Stimulated activated CD8-positive, alpha-beta memory T cell treated with anti-CD3 and anti-CD28 coated beads, Interleukin-15, amount 100 ng/mL, for 1 hour (primary cell): ENCODE measurements at regions not wholly inside any gene's neighbourhood (a gene's known extent, or its start where the extent isn't known, plus 50 kb on each side); places are given as distances from the start of the nearest gene placed in this dataset.
"Not testable (repeated sequence)": the region's sequence is repeated elsewhere in the genome, so short reads cannot be mapped to it uniquely, and the experiment has no call there.

ENCODE experiments used
- DNase-seq: peaks from one replicate; pipeline ENCODE4 v3.0.0-alpha.2; 2020; ENCODE audit warnings: low read depth

DNA sequence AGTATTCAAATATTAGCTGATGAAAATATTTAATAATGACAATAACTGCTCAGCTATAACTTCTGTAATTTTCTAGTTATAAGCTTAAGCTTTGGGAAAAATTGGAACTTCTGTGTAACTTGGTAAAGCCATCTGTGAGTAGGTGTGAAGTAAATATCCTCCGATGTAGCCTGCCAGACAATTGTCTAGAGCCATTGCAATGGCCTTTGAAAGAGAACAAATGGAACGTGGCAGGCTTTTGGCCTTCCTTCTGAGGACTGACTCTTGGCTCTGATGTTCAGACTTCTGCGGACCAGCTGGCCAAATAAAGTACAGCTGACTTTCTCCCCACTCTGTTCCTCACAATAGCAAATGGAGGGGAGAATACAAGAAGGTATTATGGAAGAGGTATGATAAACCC lies 203.4 kb upstream of the NMUR2 start:
- DNase-seq = no peak

DNA sequence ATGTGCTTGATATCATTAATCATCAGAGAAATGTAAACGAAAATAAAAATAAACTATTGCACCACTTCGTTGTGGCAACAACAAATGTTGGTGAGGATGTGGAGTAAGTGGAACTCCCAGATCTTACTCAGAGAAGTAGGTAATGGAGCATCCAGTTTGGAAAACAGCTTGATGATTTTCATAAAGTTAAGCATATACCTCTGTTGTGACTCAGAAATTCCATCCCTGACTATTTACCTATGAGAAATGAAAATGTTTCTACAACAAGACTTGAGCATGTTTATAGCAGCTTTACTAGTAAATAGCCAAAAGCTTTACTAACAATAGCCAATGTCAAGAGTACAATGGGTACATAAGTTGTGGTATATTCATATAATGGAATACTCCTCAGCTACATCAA lies 214.7 kb upstream of the NMUR2 start:
- no peak for DNase-seq

DNA sequence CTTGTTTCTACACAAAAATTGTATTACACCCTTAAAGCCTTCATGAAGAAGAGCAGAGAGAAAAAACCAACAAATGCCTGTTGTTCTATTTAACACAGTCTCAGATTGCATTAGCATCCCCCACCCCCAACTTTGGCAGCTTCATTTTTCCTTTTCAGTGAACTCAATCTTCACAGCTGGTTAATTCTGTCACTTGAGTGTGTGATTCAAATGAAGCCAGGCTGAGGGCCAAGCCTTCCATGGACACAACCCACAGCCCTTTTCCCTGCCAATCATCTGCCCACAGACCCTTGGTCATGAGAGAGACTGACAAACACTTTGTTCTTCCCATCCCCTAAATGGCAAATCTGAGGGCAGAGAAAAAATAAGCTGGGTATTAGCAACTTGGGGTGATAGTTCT lies 217.5 kb upstream of the NMUR2 start:
- DNase-seq = no peak

DNA sequence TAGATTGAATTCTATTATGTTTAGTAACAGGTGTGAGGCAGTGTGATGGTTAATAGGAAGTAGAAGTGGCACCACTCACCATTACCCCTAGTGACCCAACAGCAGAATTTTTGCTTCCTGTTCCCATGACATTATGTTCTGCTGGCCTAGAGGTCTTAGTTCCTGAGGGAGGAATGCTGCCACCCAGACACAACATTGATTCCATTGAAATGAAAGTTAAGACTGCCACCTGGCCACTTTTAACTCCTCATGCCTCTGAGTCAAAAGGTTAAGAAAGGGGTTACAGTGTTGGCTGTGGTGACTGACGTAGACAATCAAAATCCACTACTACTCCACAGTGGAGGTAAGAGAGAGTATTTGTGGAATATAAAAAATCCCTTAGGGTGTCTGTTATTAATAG lies 218.9 kb upstream of the NMUR2 start:
- no peak for DNase-seq

DNA sequence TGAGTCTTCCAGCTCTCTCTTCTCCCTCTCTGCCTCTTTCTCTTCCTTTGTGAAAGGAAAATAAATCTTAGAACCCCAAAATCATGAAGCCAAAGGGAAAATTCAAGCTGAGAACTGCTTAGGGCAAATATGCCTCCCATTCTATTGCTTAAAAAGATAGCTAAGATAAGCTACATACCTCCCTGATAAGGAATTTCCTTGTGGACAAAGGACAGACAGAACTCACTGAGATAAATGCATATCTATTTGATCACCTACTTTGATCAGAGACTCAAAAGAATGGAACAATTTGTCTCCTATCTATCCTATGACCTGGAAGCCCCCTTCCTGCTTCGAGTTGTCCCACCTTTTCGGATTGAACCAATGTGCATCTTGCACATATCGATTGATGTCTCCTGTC lies 220.6 kb upstream of the NMUR2 start:
- DNase-seq = no peak

DNA sequence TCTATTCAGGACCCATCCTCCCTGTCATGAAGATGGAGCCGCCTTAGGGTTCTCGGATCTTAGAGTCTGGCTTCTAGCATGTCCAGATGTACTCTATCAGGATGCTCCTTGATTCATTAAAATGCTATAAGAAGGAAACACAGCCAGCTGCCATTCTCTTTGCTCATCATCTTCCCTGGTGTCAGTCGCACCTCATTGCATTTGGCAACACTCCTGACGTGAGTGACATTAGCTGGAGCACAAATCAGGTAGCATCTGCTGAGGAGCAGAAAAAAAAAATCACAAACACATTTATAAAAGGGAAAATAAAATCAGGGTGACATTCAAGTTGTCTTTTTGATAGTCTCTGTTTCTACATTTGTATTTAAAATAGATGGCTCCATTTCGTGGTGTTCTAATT lies 226.1 kb upstream of the NMUR2 start:
- no peak for DNase-seq

DNA sequence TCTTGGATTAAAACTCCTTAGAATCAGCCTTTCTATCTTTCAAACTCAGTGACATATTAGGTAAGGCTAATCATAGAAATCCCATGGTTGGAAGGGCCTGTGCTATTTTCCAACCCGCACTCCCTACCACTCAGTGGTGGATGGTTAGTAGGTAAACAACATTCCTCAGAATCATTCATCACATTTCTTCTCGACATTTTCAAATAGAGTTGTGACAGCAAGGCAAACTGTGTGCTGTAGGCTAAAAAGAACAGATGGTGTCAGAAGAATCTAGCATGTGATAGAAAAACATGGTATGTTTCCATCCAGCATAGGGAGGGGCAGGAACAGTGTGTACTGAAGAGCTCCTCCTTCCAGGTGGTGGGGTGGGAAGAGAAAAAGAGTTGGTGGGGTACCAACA lies 227.3 kb upstream of the NMUR2 start:
- DNase-seq = no peak

DNA sequence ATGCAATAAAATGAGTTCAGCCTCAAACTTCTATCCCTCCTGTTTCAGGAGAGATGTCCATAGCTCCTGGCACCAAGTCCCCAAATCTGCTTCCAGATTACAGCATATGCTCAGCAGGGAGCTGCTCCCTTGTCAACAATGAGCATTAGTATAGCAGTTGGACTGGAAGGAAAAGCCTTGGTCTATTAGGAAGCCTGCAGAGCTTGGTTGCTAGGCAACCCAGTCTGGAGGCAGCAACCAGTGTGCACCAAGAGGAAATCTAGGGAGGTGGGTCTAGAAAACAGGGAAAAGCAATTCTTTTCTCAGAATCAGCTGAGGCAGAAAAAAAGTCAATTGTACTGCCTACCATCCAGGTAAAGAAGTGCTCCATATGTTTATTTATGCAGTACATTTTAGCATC lies 229.5 kb upstream of the NMUR2 start:
- no peak for DNase-seq

DNA sequence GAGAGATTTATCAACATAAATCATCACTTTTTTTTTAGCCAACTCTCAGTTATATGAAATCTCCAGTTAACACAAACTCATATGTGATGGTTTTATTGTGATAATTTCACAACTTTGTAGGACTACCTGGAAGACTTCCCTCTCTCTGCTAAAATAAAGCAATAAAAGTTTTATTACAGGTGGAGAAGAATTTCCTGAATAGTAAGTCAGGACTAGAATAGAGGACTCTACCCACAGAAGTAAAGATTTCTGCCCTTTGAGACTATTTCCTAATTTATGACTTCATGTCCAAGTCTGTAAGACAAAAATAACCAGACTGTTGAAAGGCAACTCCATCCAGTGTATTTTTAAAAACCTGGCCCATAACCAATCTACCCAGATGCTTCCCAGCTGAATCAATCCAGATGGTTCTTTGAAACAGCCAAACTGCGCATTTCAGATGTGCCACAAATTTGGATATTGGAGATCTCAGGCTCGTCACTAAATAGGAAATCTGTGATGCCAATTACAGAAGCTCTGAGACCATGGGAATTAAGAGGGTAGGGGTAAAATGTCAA lies 234.0 kb upstream of the NMUR2 start:
- no peak for DNase-seq

DNA sequence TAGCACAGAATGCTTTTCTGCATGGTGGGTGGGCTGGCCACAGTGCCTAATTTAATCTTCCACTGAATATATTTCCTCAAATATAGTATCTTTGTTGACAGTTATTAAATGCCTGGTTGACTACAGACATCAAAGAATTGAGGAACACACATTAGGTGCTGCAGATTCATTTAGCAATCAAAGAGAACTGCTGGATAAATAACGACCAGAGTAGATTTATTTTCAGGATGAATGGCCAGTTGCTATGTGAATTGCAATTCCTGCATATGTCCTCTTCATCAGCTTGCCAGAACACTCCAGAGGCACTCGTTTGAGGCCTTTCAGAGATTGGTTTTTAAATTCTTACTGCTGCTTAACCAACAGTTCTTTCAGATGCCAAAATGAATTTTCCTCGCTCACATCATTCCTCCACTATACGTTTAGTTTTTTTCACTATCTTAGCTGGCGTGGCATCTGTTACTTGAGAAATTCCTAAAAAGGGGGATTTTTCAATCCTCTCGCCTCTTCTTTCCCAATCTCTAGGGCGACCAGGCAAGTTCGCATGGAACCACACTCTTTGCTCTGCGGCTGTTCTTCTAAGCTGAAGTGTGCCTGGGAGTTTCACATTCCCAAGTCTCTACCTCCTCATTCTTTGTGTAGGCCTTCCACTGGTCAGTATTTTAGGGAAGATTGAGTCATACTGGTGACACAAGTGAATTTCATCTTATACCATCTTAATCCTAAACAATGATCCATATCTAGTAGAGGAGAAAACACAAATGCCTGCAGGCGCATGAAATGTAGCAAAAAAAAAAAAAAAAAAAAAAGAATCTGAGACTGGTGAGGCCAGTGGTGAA lies 237.1 kb upstream of the NMUR2 start:
- DNase-seq = no peak

DNA sequence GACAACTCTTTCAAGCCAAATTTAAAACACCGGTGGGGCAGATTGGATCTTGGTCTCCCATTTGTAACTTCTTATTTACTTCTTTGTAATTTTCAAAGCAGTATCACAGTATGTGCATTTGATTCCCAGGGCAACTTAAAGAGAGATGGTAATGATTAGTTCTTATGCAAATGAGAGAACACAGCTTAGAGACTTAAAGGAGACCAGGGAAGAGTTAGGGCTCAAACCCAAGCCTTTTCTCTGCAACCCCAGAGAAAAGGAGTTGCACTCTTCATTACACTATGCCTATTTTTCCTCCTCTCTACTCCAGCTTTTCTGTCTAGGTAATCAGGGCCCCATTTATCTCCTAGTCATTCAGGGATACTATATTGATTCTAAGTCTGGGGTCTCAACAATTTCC lies 237.8 kb upstream of the NMUR2 start:
- DNase-seq = no peak

DNA sequence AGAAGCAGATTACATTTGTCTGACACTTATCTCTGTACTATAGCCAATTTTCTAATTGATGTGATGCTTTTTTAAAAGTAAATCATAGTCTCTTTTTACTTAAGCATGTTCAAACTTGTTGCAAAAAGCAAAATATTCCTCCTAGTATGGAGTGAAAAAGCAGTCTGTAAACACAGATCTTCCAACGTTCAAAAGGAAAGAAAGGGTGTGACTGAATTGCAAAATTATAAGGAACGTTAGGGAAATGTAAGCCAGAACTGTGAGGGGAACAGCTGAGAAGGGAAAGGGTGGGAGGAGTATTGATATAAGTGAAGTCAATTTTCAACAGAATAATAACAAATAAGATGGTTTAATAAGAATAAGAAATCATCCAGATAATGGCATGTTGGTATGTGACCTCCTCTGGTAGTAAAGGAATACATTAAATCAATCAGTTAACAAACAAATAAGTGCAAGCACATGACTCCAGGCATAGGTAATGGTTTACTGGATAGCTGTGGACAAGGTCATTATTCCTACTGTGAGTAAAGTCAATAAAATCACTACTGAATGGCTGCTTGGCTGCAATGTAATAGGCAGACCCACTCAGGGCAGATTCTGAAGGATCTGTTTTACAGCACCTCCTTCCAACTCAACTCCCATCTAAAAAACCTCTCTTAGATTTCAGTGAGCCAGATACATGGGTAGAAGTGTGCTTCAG lies 239.1 kb upstream of the NMUR2 start:
- DNase-seq = no peak

DNA sequence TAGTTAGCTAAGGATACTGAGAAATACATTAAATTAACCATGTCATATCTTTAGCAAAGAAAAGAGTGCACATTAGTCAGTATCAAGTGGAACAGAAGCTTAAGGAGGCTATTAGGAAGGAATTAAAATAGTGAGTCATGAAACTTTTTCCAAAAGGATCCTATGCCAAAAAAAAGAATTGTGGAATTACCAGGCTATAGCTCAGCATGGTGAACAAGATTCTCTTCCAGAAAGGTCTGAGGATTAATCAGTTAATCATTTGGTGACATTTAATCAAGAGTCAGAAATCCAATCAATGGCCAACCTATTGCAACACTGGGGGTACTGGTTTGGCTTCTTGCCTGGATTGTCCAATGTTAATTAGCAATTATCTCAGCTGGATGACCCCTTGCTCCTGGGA lies 244.5 kb upstream of the NMUR2 start:
- DNase-seq = no peak

DNA sequence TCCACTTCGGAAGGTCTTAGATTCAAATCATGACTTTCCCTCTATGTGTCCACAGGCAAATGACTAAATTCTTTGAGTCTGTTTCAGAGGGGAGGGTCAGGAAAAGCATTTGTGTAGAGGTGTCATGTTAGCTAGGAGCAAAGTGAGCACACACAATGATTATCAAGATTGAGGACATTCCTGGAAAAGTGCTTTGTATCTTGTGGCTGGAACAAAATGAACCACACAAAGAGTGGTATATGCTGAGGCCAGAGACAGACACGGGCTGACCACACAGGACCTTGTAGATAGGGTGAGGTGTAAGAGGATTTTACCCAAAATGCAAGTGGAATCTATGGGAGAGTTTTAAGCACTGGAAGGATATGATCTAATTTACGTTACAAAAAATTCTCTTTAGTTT lies 245.3 kb upstream of the NMUR2 start:
- no peak for DNase-seq

DNA sequence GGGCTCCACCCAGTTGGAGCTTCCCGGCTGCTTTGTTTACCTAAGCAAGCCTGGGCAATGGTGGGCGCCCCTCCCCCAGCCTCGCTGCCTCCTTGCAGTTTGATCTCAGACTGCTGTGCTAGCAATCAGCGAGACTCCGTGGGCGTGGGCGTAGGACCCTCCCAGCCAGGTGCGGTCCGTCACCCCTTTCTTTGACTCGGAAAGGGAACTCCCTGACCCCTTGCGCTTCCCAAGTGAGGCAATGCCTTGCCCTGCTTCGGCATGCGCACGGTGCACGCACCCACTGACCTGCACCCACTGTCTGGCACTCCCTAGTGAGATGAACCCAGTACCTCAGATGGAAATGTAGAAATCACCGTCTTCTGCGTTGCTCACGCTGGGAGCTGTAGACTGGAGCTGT lies 254.4 kb upstream of the NMUR2 start:
- DNase-seq = not testable (repeated sequence)

DNA sequence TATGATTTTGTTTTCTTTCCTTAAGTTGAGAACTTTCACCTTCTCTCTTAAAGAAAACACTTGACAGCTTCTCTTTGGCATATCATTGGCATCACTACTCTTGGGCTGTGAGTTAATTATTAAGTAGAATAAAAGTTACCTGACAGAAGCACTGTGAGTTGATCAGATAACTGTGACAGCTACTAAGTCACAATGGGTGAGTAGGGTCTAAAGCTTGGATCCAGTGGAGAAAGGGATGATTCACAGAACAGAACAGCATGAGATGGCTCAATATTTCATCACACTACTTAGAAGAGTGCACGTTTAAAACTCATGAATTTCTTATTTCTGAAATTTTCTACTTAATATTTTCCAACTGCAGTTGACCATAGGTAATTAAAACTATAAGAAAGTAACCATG lies 268.5 kb upstream of the NMUR2 start:
- DNase-seq = no peak

DNA sequence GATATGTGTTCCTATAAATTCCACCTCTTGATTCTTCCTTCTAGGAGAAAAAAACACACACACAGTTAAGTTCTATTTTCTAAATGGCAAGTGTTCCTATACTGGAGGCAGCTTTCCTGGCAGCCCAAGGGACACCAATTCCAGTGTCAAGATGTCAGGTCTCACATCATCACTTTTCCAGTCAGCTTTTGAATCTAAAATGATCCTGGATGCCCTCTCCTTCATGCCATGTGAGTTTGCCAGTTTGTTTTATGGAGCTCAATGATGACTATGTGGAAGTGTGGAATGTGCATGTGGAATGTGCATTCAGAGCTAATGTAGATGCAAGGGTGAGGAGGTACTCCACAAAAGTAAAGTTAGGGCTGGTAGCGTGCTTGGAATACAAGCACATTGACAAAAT lies 269.3 kb upstream of the NMUR2 start:
- DNase-seq = no peak

DNA sequence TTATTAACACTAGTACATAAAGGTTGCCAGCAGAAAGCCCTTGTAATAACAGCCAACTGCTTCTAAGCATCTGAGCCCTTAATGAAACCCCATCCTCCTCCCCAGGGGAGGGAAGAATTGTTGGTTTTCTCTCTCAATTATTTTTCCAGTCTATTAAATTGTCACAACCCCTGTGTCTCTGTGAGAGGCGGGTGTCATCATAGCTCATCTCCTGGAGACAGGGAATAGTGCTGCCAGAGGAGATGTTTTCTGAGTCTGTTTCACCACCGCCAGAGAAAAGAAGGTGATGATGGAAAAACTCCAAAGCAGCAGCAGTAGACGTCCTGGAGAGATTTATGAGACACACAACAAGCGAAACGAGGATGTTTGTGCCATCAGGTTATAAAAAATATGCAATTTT lies 271.1 kb upstream of the NMUR2 start:
- DNase-seq = no peak

DNA sequence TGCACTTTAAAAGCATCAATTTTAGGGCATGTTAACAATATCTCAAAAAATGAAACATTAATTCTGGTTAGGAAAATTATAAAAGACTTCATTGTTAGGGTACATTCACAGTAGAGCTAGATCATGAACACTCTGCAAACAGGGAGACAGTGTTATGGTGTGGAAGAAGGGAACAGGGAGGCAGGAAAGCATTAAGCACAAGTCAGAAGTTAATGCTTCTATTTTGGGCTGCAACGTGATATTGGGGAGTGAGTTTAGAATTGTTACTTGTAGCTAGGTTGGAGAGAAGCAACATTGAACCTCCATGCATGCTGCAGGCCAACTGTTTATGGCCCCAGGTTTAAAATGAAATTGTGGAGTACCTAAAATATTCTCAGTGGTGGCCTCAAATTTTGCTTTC lies 278.1 kb upstream of the NMUR2 start:
- DNase-seq = no peak

DNA sequence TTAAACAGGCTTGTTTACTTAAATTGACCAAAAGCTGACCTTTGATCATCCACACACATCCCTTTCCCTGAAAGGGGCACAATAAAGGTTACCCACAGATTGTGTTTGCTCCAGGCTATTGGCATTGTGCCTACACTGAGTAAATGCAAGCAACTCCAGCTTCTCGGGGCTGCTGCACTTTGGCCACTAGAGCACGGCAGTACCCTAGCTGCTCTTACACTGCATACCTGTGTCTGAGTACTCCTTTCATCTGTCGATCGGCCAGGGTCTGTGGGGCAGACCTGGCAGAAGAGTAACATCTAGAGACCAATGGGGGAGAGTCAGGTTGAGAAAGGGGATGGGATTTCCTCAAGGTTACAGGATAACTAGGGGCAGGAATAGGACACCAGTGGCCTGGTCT lies 281.9 kb upstream of the NMUR2 start:
- no peak for DNase-seq

DNA sequence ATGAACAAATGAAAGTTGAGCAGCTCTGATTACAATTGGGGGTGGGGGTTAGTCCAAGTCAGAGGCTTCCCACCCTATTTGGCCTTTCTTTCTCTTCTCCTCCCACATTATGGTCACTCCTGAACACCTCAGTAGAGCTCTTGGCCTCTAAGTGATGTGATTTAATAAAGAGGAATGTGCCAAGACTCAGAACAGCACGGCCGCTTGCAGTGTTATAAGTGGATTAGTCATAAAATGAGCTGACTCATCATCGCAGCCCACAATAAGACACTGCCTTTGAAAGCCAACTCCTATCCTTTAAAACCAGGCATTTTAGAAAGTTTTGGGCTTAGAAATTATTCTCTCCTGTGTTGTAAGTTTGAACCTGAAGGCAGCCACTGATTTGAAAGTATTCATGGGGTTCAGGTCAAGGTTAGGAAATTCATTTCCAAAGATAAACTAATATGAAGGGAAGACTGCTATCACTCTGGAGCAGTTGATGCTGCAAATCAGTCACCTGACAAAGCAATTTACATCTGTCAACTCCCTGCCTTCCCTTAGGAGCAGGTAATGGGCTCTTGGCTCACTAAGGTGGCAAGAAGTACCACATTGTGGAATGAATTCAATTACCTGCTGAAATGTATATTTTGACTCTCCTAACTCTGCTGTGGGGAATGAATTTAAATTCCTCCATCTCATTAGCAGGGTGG lies 283.6 kb upstream of the NMUR2 start:
- no peak for DNase-seq

DNA sequence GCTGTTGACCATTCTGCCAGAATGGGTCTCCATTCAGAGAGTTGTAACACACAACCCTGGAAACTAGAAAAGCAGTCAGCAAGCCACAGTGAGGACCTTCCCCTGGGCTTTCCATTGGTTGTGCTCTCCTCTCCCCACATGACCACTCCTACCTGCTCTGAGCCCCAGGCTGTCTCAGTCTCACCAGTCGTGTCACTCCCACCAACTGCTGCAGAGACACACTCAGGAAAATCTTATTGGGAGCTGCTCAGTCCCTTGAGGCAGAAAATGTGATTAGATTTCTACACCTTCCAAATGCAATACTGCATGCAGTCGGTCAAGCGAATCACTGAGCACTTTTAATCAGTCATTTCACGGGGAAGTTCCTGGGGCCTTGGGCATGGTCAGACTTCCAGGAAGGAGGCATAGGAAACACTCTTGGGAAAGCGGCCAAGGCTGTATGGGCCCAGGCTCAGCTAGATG lies 284.2 kb upstream of the NMUR2 start:
- DNase-seq = no peak

DNA sequence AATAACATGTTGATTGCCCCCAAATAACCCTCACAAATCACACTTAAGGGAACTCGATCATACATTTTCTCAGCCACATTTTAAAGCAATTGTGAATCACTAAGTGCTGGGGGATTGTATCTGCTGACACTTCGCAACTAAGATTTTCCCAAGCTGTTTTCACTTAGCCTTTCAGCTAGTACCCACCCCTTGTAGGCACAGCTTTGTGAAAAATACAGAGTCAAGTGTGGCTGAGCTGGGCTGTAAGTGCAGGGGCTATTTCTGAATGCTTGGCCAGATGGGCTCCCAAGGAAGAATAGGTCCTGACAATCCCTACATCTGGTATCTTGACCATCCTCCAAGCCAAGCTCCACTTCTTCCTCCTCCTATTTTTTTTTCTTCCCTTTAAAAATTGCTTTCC lies 289.2 kb upstream of the NMUR2 start:
- DNase-seq = no peak
